ENCODE measurements at regions not wholly inside any gene's neighbourhood (a gene's known extent, or its start where the extent isn't known, plus 50 kb on each side); places are given as distances from the start of the nearest gene placed in this dataset.
"Not testable (repeated sequence)": the region's sequence is repeated elsewhere in the genome, so short reads cannot be mapped to it uniquely, and the experiment has no call there.

- Histone ChIP-seq H3K36me3 (ENCODE audit: insufficient read depth, low read length) (no peaks in the 10 kb centered on the region), H3K27me3 (ENCODE audit: low read length) (no peaks in the 10 kb centered on the region), H3K4me1 (ENCODE audit: low read length) (no peaks in the 10 kb centered on the region), H3K4me3 (ENCODE audit: low read length) (no peak overlapping the region), H3K27ac (ENCODE audit: low read length) (no peak overlapping the region), H3K4me2 (ENCODE audit: low read depth, low read length, poor library complexity, severe bottlenecking) (no peak overlapping the region), H2AFZ (ENCODE audit: low read length) (no peak overlapping the region), H3K9me2 (replicated peaks; ENCODE audit: insufficient read depth, low read length) (no peaks in the 10 kb centered on the region), H4K20me1 (ENCODE audit: insufficient read depth, low read depth, low read length) (no peaks in the 10 kb centered on the region), H3K79me2 (ENCODE audit: low read length) (no peaks in the 10 kb centered on the region), H3K9me3 (ENCODE audit: low read length) (no peaks in the 10 kb centered on the region), H3K9ac (ENCODE audit: low read length) (no peak overlapping the region)
- DNase-seq: no peak
Observed at GRCh38 chr11:134499990-134500389, 87.9 kb upstream of the B3GAT1 start.

GRCh38 chr11:134498326-134499139 is 86.5 kb upstream of the B3GAT1 start:
- Histone ChIP-seq H3K4me3 (ENCODE audit: low read length) (no peak overlapping the region), H3K27me3 (ENCODE audit: low read length) (no peaks in the 10 kb centered on the region), H3K79me2 (ENCODE audit: low read length) (no peaks in the 10 kb centered on the region)

GRCh38 chr11:134497586-134497985 is 85.5 kb upstream of the B3GAT1 start:
- Histone ChIP-seq H3K36me3 (ENCODE audit: insufficient read depth, low read length) (no peaks in the 10 kb centered on the region), H3K4me1 (ENCODE audit: low read length) (no peaks in the 10 kb centered on the region), H3K79me2 (ENCODE audit: low read length) (no peaks in the 10 kb centered on the region), H3K27me3 (ENCODE audit: low read length) (no peaks in the 10 kb centered on the region), H3K9me3 (ENCODE audit: low read length) (no peaks in the 10 kb centered on the region), H3K4me2 (ENCODE audit: low read depth, low read length, poor library complexity, severe bottlenecking) (no peak overlapping the region), H2AFZ (ENCODE audit: low read length) (no peak overlapping the region), H4K20me1 (ENCODE audit: insufficient read depth, low read depth, low read length) (no peaks in the 10 kb centered on the region), H3K27ac (ENCODE audit: low read length) (no peak overlapping the region), H3K9ac (ENCODE audit: low read length) (no peak overlapping the region), H3K9me2 (replicated peaks; ENCODE audit: insufficient read depth, low read length) (no peaks in the 10 kb centered on the region), H3K4me3 (ENCODE audit: low read length) (no peak overlapping the region)
- no peak for DNase-seq

More at GRCh38 chr11:134498326-134499139, 86.5 kb upstream of the B3GAT1 start:
- H3K9ac ChIP-seq (ENCODE audit: low read length): no peak overlapping the region
- no peaks in the 10 kb centered on the region for H3K9me3 ChIP-seq (ENCODE audit: low read length)
- no peak overlapping the region for H3K4me2 ChIP-seq (ENCODE audit: low read depth, low read length, poor library complexity, severe bottlenecking)
- H3K4me1 ChIP-seq (ENCODE audit: low read length): no peaks in the 10 kb centered on the region
- H4K20me1 ChIP-seq (ENCODE audit: insufficient read depth, low read depth, low read length): no peaks in the 10 kb centered on the region
- DNase-seq: no peak
- H2AFZ ChIP-seq (ENCODE audit: low read length): no peak overlapping the region
- H3K27ac ChIP-seq (ENCODE audit: low read length): no peak overlapping the region
- H3K36me3 ChIP-seq (ENCODE audit: insufficient read depth, low read length): no peaks in the 10 kb centered on the region
- no peaks in the 10 kb centered on the region for H3K9me2 ChIP-seq (replicated peaks; ENCODE audit: insufficient read depth, low read length)

- H3K27me3 ChIP-seq (ENCODE audit: low read length); H3K27ac ChIP-seq (ENCODE audit: low read length); H2AFZ ChIP-seq (ENCODE audit: low read length); H3K36me3 ChIP-seq (ENCODE audit: insufficient read depth, low read length); H3K79me2 ChIP-seq (ENCODE audit: low read length); DNase-seq; H3K4me3 ChIP-seq (ENCODE audit: low read length); H3K9ac ChIP-seq (ENCODE audit: low read length); H3K9me2 ChIP-seq (replicated peaks; ENCODE audit: insufficient read depth, low read length); H3K9me3 ChIP-seq (ENCODE audit: low read length); H3K4me1 ChIP-seq (ENCODE audit: low read length); H4K20me1 ChIP-seq (ENCODE audit: insufficient read depth, low read depth, low read length); H3K4me2 ChIP-seq (ENCODE audit: low read depth, low read length, poor library complexity, severe bottlenecking): not testable (repeated sequence)
Observed at GRCh38 chr11:134496058-134496457, 84.0 kb upstream of the B3GAT1 start.

- H3K36me3 ChIP-seq (ENCODE audit: insufficient read depth, low read length); H3K27ac ChIP-seq (ENCODE audit: low read length); H3K9me2 ChIP-seq (replicated peaks; ENCODE audit: insufficient read depth, low read length); H3K27me3 ChIP-seq (ENCODE audit: low read length); H3K9me3 ChIP-seq (ENCODE audit: low read length); H3K4me1 ChIP-seq (ENCODE audit: low read length); H3K79me2 ChIP-seq (ENCODE audit: low read length); DNase-seq; H3K4me2 ChIP-seq (ENCODE audit: low read depth, low read length, poor library complexity, severe bottlenecking); H3K9ac ChIP-seq (ENCODE audit: low read length); H2AFZ ChIP-seq (ENCODE audit: low read length); H4K20me1 ChIP-seq (ENCODE audit: insufficient read depth, low read depth, low read length); H3K4me3 ChIP-seq (ENCODE audit: low read length): not testable (repeated sequence)
Observed at GRCh38 chr11:134494395-134494794, 82.4 kb upstream of the B3GAT1 start.

- H2AFZ ChIP-seq (ENCODE audit: low read length); H3K27ac ChIP-seq (ENCODE audit: low read length); H3K4me1 ChIP-seq (ENCODE audit: low read length); H3K27me3 ChIP-seq (ENCODE audit: low read length); DNase-seq; H3K36me3 ChIP-seq (ENCODE audit: insufficient read depth, low read length); H3K9ac ChIP-seq (ENCODE audit: low read length); H3K4me2 ChIP-seq (ENCODE audit: low read depth, low read length, poor library complexity, severe bottlenecking); H3K79me2 ChIP-seq (ENCODE audit: low read length); H3K9me3 ChIP-seq (ENCODE audit: low read length); H3K4me3 ChIP-seq (ENCODE audit: low read length); H4K20me1 ChIP-seq (ENCODE audit: insufficient read depth, low read depth, low read length); H3K9me2 ChIP-seq (replicated peaks; ENCODE audit: insufficient read depth, low read length): not testable (repeated sequence)
Observed at GRCh38 chr11:134492411-134492810, 80.4 kb upstream of the B3GAT1 start.

- Histone ChIP-seq H3K27me3 (ENCODE audit: low read length) (no peaks in the 10 kb centered on the region), H3K79me2 (ENCODE audit: low read length) (no peaks in the 10 kb centered on the region), H4K20me1 (ENCODE audit: insufficient read depth, low read depth, low read length) (no peaks in the 10 kb centered on the region), H3K27ac (ENCODE audit: low read length) (no peak overlapping the region), H3K9ac (ENCODE audit: low read length) (no peak overlapping the region), H3K4me3 (ENCODE audit: low read length) (no peak overlapping the region), H3K4me1 (ENCODE audit: low read length) (no peaks in the 10 kb centered on the region), H3K4me2 (ENCODE audit: low read depth, low read length, poor library complexity, severe bottlenecking) (no peak overlapping the region), H3K9me3 (ENCODE audit: low read length) (no peaks in the 10 kb centered on the region), H3K36me3 (ENCODE audit: insufficient read depth, low read length) (no peaks in the 10 kb centered on the region), H2AFZ (ENCODE audit: low read length) (no peak overlapping the region), H3K9me2 (replicated peaks; ENCODE audit: insufficient read depth, low read length) (no peaks in the 10 kb centered on the region)
- DNase-seq: no peak
Observed at GRCh38 chr11:134489728-134490127, 77.7 kb upstream of the B3GAT1 start.

GRCh38 chr11:134488913-134489312 is 76.9 kb upstream of the B3GAT1 start:
- no peak for DNase-seq
- H4K20me1 ChIP-seq (ENCODE audit: insufficient read depth, low read depth, low read length): no peaks in the 10 kb centered on the region
- no peaks in the 10 kb centered on the region for H3K9me2 ChIP-seq (replicated peaks; ENCODE audit: insufficient read depth, low read length)
- no peak overlapping the region for H2AFZ ChIP-seq (ENCODE audit: low read length)
- H3K36me3 ChIP-seq (ENCODE audit: insufficient read depth, low read length): no peaks in the 10 kb centered on the region
- no peaks in the 10 kb centered on the region for H3K4me1 ChIP-seq (ENCODE audit: low read length)
- no peaks in the 10 kb centered on the region for H3K9me3 ChIP-seq (ENCODE audit: low read length)
- no peak overlapping the region for H3K9ac ChIP-seq (ENCODE audit: low read length)
- no peak overlapping the region for H3K4me2 ChIP-seq (ENCODE audit: low read depth, low read length, poor library complexity, severe bottlenecking)
- H3K79me2 ChIP-seq (ENCODE audit: low read length): no peaks in the 10 kb centered on the region
- no peak overlapping the region for H3K27ac ChIP-seq (ENCODE audit: low read length)
- H3K27me3 ChIP-seq (ENCODE audit: low read length): no peaks in the 10 kb centered on the region
- H3K4me3 ChIP-seq (ENCODE audit: low read length): no peak overlapping the region

Measured in Karpas-422 (cell line).